NCI-H146 (cell line): ENCODE measurements at regions not wholly inside any gene's neighbourhood (a gene's known extent, or its start where the extent isn't known, plus 50 kb on each side); places are given as distances from the start of the nearest gene placed in this dataset.
"Not testable (repeated sequence)": the region's sequence is repeated elsewhere in the genome, so short reads cannot be mapped to it uniquely, and the experiment has no call there.

ENCODE experiments used
- DNase-seq: peaks from one replicate; lab custom pipeline; 2025; lab: John Stamatoyannopoulos, UW

GRCh38 chr1:73842436-73842835, 355.5 kb downstream of the LRRIQ3 start:
- DNase-seq, result no peak

GRCh38 chr1:73839922-73840321, 358.1 kb downstream of the LRRIQ3 start:
- DNase-seq, result peak; percentile 2

GRCh38 chr1:73832276-73833181, 365.4 kb downstream of the LRRIQ3 start:
- DNase-seq, result no peak

- not testable (repeated sequence) for DNase-seq
These were observed 370.7 kb downstream of the LRRIQ3 start for GRCh38 chr1:73827283-73827682.

GRCh38 chr1:73824065-73824464, 373.9 kb downstream of the LRRIQ3 start:
- DNase-seq, result no peak

GRCh38 chr1:73821520-73821919, 376.5 kb downstream of the LRRIQ3 start:
- no peak for DNase-seq

GRCh38 chr1:73820843-73821242, 377.1 kb downstream of the LRRIQ3 start:
- no peak for DNase-seq

- DNase-seq, result peak; percentile 17
These were observed 384.3 kb downstream of the LRRIQ3 start for GRCh38 chr1:73813716-73814115.

GRCh38 chr1:73813236-73813635, 384.7 kb downstream of the LRRIQ3 start:
- DNase-seq, result no peak

GRCh38 chr1:73811798-73812197, 386.2 kb downstream of the LRRIQ3 start:
- DNase-seq, result no peak

GRCh38 chr1:73804935-73805334, 393.0 kb downstream of the LRRIQ3 start:
- DNase-seq, result no peak

GRCh38 chr1:73803380-73803779, 394.6 kb downstream of the LRRIQ3 start:
- no peak for DNase-seq

- no peak for DNase-seq
These were observed 396.0 kb downstream of the LRRIQ3 start for GRCh38 chr1:73801912-73802429.

GRCh38 chr1:73800376-73800775, 397.6 kb downstream of the LRRIQ3 start:
- DNase-seq, result no peak

GRCh38 chr1:73789965-73790364, 408.0 kb downstream of the LRRIQ3 start:
- no peak for DNase-seq

- no peak for DNase-seq
These were observed 413.9 kb downstream of the LRRIQ3 start for GRCh38 chr1:73784026-73784425.

- no peak for DNase-seq
These were observed 414.6 kb downstream of the LRRIQ3 start for GRCh38 chr1:73783352-73783751.

- DNase-seq, result no peak
These were observed 415.1 kb downstream of the LRRIQ3 start for GRCh38 chr1:73782901-73783300.

GRCh38 chr1:73781251-73781650, 416.7 kb downstream of the LRRIQ3 start:
- DNase-seq, result no peak

- DNase-seq, result no peak
These were observed 419.5 kb downstream of the LRRIQ3 start for GRCh38 chr1:73778471-73778870.

GRCh38 chr1:73775896-73776295, 422.1 kb downstream of the LRRIQ3 start:
- DNase-seq, result no peak

- DNase-seq, result no peak
These were observed 425.0 kb downstream of the LRRIQ3 start for GRCh38 chr1:73772941-73773340.

GRCh38 chr1:73771396-73771795, 426.6 kb downstream of the LRRIQ3 start:
- no peak for DNase-seq
